IPS-NIHi7 (cell line): ENCODE measurements at regions not wholly inside any gene's neighbourhood (a gene's known extent, or its start where the extent isn't known, plus 50 kb on each side); places are given as distances from the start of the nearest gene placed in this dataset.
"Not testable (repeated sequence)": the region's sequence is repeated elsewhere in the genome, so short reads cannot be mapped to it uniquely, and the experiment has no call there.

Experiments used
- DNase-seq: peaks from one replicate; pipeline ENCODE4 v3.0.0; 2012; ENCODE audit warnings: mixed read lengths; ENCODE audit errors: extremely low spot score

DNA sequence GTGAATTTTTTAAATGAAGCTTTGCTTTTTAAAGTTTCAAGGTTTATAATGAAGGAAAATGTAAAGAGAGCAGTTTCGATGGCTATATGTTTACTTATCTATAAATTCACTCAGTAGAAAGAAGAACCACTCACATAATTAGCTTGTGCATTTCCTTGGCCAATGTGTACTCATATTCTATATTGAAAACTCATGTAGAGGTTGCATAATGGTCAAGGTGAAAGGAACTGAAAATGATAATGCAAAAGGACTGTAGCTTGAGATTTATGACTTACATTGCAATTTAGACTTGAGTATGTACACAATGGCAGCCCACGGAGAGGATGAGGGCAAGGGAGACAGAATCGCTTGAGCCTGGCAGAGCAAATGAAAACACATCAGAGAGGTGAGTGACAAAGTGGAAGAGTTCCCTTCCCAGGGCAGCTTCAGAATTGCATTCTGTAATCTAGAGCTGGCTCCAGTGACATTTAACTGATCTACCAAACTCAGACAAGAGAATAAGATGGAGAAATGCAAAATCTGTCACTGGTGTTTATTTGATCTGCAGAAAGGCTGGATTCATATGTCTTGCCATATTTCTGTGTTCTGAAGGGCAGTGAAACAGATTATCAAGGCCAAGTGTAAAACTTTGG lies 191.8 kb downstream of the TMEM200A start:
- no peak for DNase-seq

DNA sequence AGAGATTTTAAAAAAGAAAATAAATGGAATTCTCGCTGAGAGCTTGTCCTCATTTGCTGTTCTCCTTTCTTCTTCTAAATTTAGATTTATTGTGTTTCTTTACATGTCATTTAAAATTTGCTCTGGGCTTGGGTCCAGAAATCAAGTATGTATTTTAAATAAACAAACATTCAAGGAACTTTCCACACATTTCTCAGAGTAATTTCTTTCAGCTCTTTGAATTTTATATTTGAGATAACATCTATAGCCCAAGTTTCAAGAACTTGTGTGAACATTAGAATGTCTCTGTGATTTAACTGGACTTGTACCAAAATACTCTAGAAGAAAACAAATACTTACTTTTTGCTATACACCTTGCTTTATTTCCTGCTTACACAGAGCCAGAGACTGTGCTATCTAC lies 192.3 kb downstream of the TMEM200A start:
- DNase-seq = no peak

DNA sequence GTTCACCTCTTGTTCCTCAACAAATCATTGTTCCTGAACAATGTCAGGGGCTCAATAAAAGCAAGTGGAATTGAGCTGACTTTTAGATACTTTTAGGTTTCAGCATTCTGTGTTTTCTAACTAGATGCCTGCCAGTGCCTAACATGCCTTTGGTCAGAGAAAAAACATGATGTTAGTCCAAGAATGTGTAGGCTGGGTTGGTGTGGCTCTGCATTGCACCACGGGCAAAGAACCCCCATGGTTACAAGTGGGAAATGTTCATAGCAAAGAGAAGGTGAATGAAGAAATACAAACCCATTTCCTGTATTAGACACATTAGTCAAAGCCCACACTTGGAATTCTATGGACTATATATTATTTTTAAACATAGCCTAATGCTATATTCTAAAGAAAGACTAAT lies 193.3 kb downstream of the TMEM200A start:
- no peak for DNase-seq

DNA sequence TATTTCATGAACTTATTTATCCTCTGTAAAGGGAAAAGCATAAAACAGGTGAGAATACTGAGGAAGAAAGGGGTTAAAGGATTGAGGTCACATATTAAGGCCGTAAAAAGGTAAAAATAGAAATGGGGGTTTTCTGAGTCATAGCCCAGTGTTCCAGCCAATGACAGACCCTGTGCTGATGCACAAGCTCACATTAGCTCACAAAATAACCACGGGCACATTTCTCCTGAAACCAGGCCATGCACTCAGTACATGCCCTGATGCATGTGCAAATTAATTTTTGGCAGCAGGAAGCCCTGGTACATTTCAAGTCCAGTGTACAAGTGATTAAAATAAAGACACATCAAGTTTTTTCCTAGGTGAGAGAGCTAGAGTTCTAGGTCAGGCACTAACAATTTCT lies 194.4 kb downstream of the TMEM200A start:
- DNase-seq = no peak

DNA sequence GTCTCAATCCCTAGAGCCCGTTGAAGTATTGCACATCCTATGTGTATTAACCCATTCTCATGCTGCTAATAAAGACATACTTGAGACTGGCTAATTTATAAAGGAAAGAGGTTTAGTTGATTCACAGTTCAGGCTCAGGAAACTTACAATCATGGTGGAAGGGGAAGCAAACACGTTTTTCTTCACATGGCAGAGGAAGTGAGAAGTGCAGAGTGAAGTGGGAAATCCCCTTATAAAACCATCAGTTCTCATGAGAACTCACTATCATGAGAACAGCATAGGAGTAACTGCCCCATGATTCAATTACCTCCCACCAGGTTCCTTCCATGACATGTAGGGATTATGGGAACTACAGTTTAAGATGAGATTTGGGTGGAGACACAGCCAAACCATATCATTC lies 195.3 kb downstream of the TMEM200A start:
- DNase-seq = not testable (repeated sequence)

DNA sequence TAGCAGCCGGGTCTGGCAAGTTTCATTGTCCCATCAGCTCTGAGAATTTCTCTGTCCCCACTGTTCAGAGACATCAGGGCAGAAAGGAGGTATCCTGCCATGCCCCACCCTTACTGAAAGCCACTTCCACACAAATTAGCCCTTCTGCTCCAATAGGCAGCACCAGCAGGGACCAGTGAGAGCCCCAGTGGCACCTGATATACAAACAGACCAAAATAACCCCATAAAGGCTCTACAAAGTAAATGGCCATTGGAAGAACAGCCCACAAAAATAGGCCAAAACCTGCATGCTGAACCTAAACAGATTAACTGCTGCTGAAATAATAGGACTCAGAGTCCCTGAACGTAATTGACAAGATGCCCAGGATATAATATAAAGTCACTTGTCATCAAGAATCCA lies 199.9 kb downstream of the TMEM200A start:
- DNase-seq = no peak

DNA sequence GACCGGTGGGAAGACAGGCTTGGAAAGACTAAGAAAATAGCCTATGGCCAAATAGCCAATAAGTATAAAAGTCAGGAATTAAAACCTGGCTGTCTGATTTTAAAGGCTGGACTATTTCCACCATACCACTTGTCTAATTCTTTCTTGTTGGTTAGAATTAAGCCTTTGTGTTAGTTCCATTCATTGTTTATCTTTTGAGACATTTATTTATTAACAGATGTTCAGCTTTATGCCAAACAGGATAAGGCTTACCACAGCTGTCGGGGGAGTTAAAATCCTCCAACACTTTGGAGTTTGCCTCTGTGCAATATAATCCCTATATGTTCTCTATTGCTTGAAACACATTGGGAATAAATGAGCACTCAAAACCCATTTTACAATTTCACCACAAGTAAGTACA lies 208.3 kb downstream of the TMEM200A start:
- DNase-seq = no peak

DNA sequence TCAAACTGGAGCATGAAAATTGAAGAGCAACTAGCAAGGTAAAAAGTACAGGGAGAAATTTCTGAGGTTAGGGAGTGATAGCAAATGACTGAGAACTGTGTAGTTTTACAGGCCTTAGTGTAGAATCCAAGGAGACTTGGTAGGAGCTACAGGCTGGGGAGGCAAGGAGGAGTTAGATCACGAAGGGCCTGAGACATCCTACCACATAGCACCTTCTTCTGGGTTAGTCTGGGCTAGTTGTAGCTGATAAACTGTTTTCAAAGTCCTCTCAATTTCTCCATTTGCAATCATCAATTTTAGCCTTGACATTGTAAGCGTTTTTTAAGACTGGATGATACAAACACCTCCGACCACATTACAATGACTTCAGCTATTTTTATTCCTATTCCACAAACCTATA lies 209.7 kb downstream of the TMEM200A start:
- DNase-seq = no peak

DNA sequence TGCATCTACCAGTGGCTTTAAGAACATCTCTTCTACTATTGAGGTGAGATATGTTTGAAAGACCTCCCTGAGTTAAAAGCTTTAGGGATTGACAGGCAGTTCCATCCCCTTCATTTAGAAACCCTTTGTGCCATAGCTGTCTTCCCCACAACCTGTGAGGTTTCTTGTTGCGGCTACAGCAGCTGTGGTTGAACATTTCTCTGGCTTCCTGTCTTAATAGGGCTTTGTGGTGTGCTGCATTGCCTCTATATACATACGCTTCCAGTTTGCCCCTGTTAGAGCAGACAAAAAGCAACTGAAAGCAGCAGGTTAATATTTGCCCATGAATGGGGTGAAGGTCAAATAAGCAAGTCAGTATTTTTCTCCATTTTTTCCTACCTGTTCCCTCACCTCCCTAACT lies 210.2 kb downstream of the TMEM200A start:
- no peak for DNase-seq

DNA sequence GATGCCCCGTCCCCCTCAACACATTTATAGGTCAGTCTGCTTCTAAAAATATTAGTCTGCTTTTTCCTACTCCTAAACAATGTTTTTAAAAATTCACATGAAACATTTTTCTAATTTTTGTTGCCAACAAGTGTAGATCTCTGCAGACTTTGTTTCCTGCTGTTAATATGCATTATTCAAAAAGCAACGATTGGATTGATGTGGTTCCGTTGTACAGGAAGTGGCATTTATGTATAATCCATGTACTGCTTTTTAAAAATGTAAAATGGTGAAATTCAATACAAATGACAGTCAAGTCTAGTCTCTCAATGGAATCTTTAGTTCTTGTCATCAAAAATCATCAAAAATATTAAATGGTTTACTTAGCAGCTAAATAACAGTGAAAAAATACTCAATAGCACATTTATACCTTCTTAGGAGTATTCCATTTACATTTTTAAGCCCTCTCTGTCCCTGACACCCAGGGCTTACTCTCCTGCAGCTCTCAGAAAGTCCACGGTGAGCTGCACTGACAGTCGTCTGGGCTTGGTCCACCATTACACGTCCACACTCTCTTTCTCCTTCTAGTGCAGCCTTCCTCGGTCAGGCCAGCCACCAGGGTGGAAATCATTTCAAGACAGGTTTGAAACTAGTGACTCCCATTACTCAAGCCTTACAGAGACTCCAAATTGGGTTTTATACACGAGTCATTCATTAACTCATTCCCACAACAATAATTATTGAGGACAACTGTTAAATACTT lies 211.5 kb downstream of the TMEM200A start:
- DNase-seq = no peak

DNA sequence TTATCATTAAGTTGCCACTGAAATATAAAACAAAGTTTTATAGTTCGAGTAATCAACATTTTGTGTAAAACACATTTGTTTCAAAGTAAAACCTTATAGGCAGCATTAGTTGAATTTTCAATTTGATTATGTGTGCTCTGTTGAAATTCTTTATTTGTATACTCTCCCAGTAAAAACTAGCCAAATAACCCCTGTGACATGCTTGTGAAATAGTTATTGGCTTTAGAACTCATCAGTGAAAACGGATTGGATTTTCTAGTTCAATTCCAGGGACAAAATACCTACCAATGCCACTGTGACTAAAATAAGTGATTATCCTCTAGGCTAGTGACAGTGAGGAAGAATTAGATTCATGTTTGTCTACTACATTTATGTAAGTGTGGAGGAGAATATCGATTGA lies 212.9 kb downstream of the TMEM200A start:
- DNase-seq = no peak

DNA sequence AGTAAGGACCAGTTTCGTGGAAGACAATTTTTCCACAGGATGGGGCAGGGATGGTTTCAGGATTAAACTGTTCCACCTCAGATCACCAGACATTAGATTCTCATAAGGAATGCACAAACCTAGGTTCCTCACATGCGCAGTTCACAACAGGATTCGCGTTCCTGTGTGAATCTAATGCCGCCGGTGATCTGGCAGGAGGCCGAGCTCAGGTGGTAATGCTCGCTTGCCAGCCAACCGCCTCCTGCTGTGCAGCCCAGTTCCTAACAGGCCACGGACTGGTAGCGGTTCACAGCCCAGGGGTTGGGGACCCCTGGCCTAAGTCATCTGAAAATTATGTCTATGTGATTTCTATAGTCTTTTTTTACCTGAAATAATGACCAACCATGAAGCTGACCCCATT lies 217.5 kb downstream of the TMEM200A start:
- DNase-seq = no peak

DNA sequence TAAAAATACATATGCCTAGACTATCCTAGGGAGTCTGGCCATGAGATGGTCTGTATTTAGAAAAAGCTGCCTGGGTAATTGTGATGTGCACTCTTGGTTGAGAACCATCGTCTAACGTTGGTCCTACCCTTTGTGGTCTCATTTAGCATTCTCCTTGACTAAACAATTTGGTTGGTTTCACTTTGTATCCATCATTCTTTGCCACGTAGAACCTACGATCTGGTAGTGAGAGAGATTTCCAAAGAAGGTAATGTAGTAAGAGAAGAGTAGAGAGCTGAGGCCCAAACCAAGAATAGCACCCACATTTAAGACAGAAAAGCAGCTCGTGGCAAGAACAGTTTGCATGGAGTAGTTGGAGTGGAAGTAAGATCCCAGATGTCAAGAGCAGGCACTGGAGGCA lies 219.8 kb downstream of the TMEM200A start:
- DNase-seq = no peak

DNA sequence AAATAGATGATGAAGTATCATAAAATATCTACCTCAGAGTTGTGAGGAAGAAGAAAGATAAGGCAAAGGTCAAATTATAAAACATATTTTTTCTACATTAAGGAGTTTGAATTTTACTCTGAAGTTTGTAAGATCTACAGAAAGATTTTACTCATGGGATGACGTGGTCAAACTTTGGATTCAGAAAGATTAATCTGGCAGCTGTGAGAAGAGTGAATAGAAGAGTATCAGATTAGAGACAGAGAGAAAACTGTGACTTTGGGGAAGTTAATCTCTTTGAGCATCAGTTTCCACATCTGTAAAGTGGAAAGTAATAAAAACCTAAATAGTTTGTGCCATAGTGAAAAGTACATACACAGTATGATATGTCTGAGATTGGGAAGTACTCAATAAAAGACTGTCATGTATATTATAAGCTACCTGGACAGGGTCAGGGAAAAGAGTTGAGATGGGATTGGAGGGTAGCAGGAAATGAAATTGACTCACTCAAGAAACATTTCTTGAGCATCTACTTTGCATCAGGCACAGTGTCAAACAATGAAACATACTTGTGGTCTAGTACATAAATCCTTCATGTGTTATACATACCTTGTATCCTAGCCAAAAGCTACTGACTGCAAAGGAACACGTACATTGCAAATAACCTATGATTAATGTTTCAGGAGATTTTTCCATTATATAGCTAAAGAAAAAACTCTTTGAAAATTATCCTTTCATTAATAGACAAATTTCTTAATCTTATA lies 222.1 kb downstream of the TMEM200A start:
- no peak for DNase-seq

DNA sequence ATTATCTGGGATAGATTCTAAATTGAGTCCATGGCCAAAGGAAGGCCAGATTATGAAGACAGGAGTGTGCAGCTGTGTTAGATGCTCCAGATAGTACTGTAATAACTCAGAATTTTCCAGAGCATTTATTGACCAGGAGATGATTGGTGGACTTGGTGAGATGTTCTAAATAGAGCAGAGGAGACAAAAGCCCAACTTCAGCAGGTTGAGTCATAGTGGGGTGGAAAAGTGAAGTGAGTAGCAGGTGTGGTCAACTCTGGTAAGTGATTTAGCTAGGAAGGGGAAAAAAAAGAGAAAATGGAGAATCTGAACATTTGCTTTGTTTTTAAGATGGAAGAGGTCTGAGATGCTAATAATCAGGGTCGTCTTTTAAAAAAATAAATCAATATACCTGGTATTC lies 227.4 kb downstream of the TMEM200A start:
- DNase-seq = no peak

DNA sequence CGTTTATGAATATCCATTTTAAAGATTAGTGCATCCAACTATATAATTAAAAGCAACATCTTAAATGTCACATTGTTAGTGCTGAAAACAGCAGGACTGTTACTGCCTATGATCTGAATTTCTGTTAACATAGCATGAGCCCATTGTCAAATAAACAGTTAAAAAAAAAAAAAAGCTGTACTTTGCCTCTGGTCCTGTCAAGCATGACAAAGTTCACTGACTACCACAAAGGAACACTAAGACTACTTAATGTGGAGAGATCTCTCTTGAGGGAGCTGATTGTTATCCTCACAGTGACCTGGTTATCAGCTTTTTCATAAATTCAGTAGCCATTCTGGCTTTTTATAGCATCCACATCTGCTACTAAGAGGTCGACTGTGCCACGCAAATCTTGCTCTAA lies 228.1 kb downstream of the TMEM200A start:
- no peak for DNase-seq

DNA sequence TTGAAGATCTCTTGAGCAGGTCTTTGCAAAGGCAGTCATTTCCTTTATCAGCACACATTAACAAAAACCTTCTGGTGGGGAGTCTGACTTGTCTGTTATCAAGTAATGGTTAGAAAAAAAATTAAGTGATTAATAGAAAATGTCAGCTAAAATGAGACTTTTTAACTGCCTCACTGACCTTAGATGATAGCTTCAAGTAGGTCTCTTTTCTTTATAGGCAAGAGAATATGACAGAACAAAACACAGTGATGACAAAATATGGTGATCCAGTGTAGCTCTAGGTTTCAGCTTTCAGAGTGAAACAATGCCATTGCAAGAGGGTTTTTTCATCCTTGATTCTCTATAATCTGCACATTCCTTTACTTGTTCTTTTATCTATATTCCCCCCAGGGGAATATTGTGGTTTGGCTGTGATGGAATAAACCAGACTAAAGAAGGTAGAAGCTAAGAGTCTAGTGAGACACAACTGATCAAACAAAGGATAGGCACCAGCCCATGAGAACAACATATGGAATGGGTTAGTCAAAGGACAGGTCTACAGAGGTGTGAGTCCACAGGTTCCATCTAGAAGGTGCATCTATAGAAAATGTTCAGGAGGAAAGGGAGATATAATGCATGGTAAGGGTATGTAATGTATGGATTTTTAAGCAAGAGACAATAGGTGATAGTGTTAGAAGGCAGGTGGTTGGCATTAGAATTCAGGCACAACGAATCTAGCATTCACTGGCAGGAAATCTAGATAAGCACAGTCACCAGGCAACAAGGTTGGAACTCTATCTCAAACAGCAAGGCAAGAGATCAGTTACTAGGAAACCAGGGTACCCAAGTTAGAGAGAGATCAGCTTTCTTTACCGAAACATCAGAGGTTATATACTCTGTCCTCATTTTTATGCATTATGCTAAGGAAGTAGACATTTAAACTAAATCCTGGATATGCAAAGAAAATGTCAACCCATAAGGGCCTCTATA lies 228.9 kb upstream of the SMLR1 start:
- no peak for DNase-seq

DNA sequence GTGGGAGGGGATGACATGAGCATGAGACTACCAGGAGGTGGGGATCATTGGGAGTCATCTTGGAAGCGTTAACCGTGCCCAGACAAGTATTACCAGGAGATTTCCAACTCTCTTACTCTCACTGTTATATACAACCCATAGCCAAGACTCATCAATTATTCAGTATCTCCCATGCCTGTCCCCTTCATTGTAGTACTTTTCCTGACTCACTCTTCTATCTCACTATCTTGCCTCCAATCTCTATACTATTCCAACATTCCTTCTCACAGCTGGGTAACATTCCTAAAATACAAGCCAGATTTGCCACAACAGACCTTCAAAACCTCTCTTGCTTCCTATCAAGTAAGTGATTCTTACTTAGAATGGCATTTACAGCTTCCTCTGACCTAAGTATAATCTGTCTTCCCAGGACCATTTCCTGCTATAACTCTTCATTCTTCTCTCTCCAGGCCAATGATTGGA lies 226.3 kb upstream of the SMLR1 start:
- DNase-seq = no peak

DNA sequence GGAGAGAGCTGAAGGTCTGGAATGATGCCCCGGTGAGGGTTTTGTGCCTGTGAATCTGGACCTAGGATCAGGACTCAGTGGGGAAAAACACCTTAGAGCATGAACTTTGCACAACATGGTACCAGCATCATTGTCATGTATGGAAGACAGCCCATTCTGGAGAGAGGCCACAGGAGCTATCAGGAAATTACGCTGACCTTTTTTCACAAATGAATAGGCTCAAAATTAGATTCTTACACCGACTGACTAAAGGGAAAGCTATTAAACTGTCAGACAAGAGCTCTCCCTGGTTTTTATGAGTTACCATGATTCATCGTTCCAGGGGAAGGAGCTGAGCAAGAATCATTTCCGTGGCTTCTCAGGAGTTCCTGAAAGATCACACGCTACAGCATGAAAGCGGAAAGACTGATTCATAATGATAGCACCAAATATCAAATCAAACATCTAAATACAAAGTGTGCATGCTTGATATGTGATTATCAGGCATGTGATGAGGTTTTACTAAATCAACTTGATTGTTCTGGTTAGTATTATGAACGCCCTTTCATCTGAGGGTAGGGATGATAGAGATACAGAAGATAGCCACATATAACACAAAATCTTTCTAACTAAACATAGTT lies 224.9 kb upstream of the SMLR1 start:
- no peak for DNase-seq

DNA sequence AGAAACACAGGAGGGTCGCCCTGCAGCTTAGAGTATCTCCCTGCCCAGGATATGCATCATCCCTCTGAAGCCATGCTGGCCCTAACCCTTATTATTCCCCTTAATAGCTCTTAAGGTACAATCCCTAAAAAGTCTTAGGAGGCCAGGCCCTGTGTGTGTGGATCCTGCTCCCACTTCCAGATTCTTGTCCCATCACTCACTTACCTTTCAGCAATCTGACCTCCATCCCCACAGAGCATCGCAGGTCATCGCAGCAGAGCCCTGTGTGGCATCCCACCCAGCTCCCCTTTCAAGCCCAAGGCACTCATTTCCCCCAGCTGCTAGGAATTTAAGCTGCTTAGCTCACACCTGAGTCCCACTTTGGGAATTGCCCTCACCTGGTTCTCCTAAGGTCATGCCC lies 223.8 kb upstream of the SMLR1 start:
- no peak for DNase-seq

DNA sequence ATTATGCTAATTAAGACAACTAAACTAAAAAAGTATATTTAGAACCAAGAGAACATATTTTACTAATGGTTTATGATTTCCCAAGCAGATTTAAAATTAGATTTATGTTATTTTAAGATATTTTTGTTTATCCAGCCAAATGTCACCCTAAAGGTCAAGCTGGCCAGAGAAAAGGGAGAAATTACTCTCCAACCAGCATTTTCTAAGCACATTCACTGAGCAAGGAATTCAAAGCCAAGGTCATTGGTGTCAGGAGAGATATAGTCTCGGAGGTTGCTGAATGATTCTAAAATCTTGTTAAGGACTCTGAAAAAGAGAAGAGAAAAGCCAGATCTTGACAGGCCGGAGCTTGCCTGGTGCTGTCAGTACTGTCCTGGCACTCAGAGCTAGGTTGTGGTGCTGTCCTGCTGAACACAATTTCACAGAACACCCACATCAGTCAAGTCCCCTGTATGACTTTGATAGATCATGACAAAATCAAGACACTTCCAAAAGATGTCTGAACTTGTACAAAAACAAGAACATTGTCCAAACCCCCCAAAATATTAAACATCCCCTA lies 222.3 kb upstream of the SMLR1 start:
- no peak for DNase-seq
